SK-N-SH treated with all-trans-retinoic acid at 6 μM for 48 hours (cell line): ENCODE measurements at regions not wholly inside any gene's neighbourhood (a gene's known extent, or its start where the extent isn't known, plus 50 kb on each side); places are given as distances from the start of the nearest gene placed in this dataset.

Experiments
- ATAC-seq: fragments of 200-7000 bp; cut with Tn5 transposase; 3 replicates; pipeline ENCODE4 v1.9.1; 2020; ENCODE audit warnings: mild to moderate bottlenecking, moderate library complexity
- BACH2 ChIP-seq: fragments of 250-450 bp; sonication (Bioruptor Pico); IDR thresholded peaks from 2 replicates; pipeline ENCODE4 v1.9.0; 2021; ENCODE audit warnings: mild to moderate bottlenecking, borderline replicate concordance
- CSDC2 ChIP-seq: fragments of 250-450 bp; sonication (Bioruptor Pico); IDR thresholded peaks from 2 replicates; pipeline ENCODE4 v1.5.0; 2020; ENCODE audit warnings: mild to moderate bottlenecking, moderate library complexity
- ESRRG ChIP-seq: fragments of 250-450 bp; sonication (Bioruptor Pico); IDR thresholded peaks from 2 replicates; pipeline ENCODE4 v1.6.1; 2021; ENCODE audit warnings: mild to moderate bottlenecking
- GLIS3 ChIP-seq: fragments of 250-450 bp; sonication (Bioruptor Pico); IDR thresholded peaks from 2 replicates; pipeline ENCODE4 v1.5.0; 2020; ENCODE audit warnings: mild to moderate bottlenecking, moderate library complexity
- ISL1 ChIP-seq: fragments of 250-450 bp; sonication (Bioruptor Pico); IDR thresholded peaks from 2 replicates; pipeline ENCODE4 v2.1.2; 2022; ENCODE audit warnings: mild to moderate bottlenecking, moderate library complexity
- OSR1 ChIP-seq: fragments of 250-450 bp; sonication (Bioruptor Pico); IDR thresholded peaks from 2 replicates; pipeline ENCODE4 v1.8.0; 2022; ENCODE audit warnings: moderate library complexity, mild to moderate bottlenecking, inconsistent platforms
- PPARA ChIP-seq: fragments of 250-450 bp; sonication (Bioruptor Pico); IDR thresholded peaks from 2 replicates; pipeline ENCODE4 v1.5.0; 2020; ENCODE audit warnings: mild to moderate bottlenecking, borderline replicate concordance
- RARB ChIP-seq: fragments of 250-450 bp; sonication (Bioruptor Pico); IDR thresholded peaks from 2 replicates; pipeline ENCODE4 v1.8.0; 2021; ENCODE audit warnings: mild to moderate bottlenecking, moderate library complexity
- SNAI2 ChIP-seq: fragments of 250-450 bp; sonication (Bioruptor Pico); IDR thresholded peaks from 2 replicates; pipeline ENCODE4 v1.5.0; 2020; ENCODE audit warnings: mild to moderate bottlenecking, moderate library complexity
- TCF4 ChIP-seq: fragments of 250-450 bp; sonication (Bioruptor Pico); IDR thresholded peaks from 2 replicates; pipeline ENCODE4 v1.8.0; 2021; ENCODE audit warnings: mild to moderate bottlenecking, moderate library complexity, borderline replicate concordance
- TOX ChIP-seq: fragments of 250-450 bp; sonication (Bioruptor Pico); IDR thresholded peaks from 2 replicates; pipeline ENCODE4 v1.8.0; 2021; ENCODE audit warnings: mild to moderate bottlenecking, moderate library complexity, borderline replicate concordance
- ZC3H10 ChIP-seq: fragments of 250-450 bp; sonication (Bioruptor Pico); IDR thresholded peaks from 2 replicates; pipeline ENCODE4 v1.5.1; 2021; ENCODE audit warnings: mild to moderate bottlenecking, moderate library complexity
- ZFP3 ChIP-seq: fragments of 250-450 bp; sonication (Bioruptor Pico); IDR thresholded peaks from 2 replicates; pipeline ENCODE4 v1.5.0; 2020; ENCODE audit warnings: mild to moderate bottlenecking, moderate library complexity
- ZFP30 ChIP-seq: fragments of 450-650 bp; formaldehyde crosslinking; IDR thresholded peaks from 2 replicates; pipeline ENCODE4 v1.5.0; 2022; ENCODE audit warnings: mild to moderate bottlenecking, moderate library complexity
- ZNF565 ChIP-seq: fragments of 450-650 bp; formaldehyde crosslinking; conservative IDR thresholded peaks from 2 replicates; pipeline ENCODE4 v1.5.0; 2020; ENCODE audit warnings: low read depth, mild to moderate bottlenecking, moderate library complexity
- ZNF70 ChIP-seq: fragments of 450-650 bp; formaldehyde crosslinking; IDR thresholded peaks from 2 replicates; pipeline ENCODE4 v1.5.0; 2020; ENCODE audit warnings: mild to moderate bottlenecking, moderate library complexity
- ZNF8 ChIP-seq: fragments of 450-650 bp; formaldehyde crosslinking; IDR thresholded peaks from 2 replicates; pipeline ENCODE4 v1.5.0; 2020; ENCODE audit warnings: mild to moderate bottlenecking, moderate library complexity
- TF ChIP-seq, protein P1 (sequence below): fragments of 250-450 bp; sonication (Bioruptor Pico); IDR thresholded peaks from 2 replicates; pipeline ENCODE4 v1.5.1; 2021; ENCODE audit warnings: mild to moderate bottlenecking, moderate library complexity
- TF ChIP-seq, protein P2 (sequence below): fragments of 250-450 bp; sonication (Bioruptor Pico); IDR thresholded peaks from 2 replicates; pipeline ENCODE4 v1.5.0; 2020; ENCODE audit warnings: mild to moderate bottlenecking, moderate library complexity
- TF ChIP-seq, protein P3 (sequence below): fragments of 250-450 bp; sonication (Bioruptor Pico); IDR thresholded peaks from 2 replicates; pipeline ENCODE4 v1.8.0; 2021; ENCODE audit warnings: low read depth, mild to moderate bottlenecking, moderate library complexity, borderline replicate concordance
- TF ChIP-seq, protein P4 (sequence below): fragments of 250-450 bp; sonication (Bioruptor Pico); IDR thresholded peaks from 2 replicates; pipeline ENCODE4 v1.8.0; 2020; ENCODE audit warnings: mild to moderate bottlenecking, moderate library complexity, borderline replicate concordance
- TF ChIP-seq, protein P5 (sequence below): fragments of 250-450 bp; sonication (Bioruptor Pico); IDR thresholded peaks from 2 replicates; pipeline ENCODE4 v1.5.1; 2020; ENCODE audit warnings: low read depth, mild to moderate bottlenecking, moderate library complexity

DNA sequence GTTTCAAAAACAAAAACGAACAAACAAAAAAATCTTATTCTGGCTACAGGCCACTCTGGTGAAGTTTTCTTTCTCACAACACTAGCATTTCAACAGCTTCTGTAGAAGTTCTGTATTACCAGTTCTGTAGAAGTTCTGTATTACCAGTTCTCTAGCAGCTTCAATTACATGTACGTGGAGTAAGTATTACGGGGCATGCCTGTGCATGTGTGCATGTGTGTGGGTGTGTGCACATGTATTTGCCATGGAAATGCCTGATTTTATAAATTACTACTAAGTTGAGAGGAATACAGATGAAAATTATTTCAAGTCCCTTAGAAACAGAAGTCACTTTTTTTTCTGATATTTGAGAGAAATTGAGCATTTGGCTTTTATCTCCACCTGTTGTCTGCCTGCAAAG, 414.2 kb downstream of the FOXO1 start:
- TF ChIP-seq TCF4, result no peak
- no peak for TF ChIP-seq ZFP30 (CRISPR knock-in tag)
- TF ChIP-seq, protein P1, sequence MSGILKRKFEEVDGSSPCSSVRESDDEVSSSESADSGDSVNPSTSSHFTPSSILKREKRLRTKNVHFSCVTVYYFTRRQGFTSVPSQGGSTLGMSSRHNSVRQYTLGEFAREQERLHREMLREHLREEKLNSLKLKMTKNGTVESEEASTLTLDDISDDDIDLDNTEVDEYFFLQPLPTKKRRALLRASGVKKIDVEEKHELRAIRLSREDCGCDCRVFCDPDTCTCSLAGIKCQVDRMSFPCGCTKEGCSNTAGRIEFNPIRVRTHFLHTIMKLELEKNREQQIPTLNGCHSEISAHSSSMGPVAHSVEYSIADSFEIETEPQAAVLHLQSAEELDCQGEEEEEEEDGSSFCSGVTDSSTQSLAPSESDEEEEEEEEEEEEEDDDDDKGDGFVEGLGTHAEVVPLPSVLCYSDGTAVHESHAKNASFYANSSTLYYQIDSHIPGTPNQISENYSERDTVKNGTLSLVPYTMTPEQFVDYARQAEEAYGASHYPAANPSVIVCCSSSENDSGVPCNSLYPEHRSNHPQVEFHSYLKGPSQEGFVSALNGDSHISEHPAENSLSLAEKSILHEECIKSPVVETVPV, result no peak
- TF ChIP-seq TOX (CRISPR knock-in tag), result no peak
- TF ChIP-seq ZC3H10, result no peak
- TF ChIP-seq ZNF565 (CRISPR knock-in tag), result no peak
- no peak for TF ChIP-seq OSR1 (CRISPR knock-in tag)
- no peak for TF ChIP-seq GLIS3 (CRISPR knock-in tag)
- TF ChIP-seq ZNF8 (CRISPR knock-in tag), result no peak
- TF ChIP-seq, protein P2, sequence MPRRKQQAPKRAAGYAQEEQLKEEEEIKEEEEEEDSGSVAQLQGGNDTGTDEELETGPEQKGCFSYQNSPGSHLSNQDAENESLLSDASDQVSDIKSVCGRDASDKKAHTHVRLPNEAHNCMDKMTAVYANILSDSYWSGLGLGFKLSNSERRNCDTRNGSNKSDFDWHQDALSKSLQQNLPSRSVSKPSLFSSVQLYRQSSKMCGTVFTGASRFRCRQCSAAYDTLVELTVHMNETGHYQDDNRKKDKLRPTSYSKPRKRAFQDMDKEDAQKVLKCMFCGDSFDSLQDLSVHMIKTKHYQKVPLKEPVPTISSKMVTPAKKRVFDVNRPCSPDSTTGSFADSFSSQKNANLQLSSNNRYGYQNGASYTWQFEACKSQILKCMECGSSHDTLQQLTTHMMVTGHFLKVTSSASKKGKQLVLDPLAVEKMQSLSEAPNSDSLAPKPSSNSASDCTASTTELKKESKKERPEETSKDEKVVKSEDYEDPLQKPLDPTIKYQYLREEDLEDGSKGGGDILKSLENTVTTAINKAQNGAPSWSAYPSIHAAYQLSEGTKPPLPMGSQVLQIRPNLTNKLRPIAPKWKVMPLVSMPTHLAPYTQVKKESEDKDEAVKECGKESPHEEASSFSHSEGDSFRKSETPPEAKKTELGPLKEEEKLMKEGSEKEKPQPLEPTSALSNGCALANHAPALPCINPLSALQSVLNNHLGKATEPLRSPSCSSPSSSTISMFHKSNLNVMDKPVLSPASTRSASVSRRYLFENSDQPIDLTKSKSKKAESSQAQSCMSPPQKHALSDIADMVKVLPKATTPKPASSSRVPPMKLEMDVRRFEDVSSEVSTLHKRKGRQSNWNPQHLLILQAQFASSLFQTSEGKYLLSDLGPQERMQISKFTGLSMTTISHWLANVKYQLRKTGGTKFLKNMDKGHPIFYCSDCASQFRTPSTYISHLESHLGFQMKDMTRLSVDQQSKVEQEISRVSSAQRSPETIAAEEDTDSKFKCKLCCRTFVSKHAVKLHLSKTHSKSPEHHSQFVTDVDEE (CRISPR knock-in tag), result no peak
- TF ChIP-seq ZNF70, result no peak
- TF ChIP-seq BACH2 (CRISPR knock-in tag), result no peak
- no peak for ATAC-seq

DNA sequence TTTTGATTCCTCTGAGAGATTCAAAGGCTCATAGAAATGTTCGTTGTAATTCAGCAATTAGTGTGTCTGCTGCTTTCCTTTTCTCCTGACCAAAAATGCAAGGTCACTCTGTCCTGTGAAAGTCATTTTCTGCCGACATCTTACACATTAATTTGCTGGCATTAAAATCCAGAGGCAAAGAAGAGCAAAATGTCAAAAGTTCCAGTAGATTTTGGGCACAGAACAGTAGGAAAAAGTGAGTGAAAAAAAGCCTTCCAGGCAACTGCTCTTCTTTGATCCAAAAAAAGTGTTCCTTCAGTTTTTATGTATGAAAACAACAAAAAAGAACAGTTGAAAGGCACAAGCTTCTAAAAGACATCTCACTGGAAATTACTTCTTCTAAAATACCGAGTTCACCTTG, 413.8 kb downstream of the FOXO1 start:
- ATAC-seq, result no peak
- TF ChIP-seq ZFP3 (CRISPR knock-in tag) (no peak), ZNF565 (CRISPR knock-in tag) (no peak), PPARA (CRISPR knock-in tag) (no peak), ESRRG (CRISPR knock-in tag) (no peak), TOX (CRISPR knock-in tag) (no peak), RARB (CRISPR knock-in tag) (no peak), GLIS3 (CRISPR knock-in tag) (no peak), ZC3H10 (no peak), SNAI2 (no peak), ZNF70 (no peak), BACH2 (CRISPR knock-in tag) (no peak), CSDC2 (no peak), ISL1 (CRISPR knock-in tag) (no peak), TCF4 (no peak)
- TF ChIP-seq, protein P1, result no peak
- TF ChIP-seq, protein P3, sequence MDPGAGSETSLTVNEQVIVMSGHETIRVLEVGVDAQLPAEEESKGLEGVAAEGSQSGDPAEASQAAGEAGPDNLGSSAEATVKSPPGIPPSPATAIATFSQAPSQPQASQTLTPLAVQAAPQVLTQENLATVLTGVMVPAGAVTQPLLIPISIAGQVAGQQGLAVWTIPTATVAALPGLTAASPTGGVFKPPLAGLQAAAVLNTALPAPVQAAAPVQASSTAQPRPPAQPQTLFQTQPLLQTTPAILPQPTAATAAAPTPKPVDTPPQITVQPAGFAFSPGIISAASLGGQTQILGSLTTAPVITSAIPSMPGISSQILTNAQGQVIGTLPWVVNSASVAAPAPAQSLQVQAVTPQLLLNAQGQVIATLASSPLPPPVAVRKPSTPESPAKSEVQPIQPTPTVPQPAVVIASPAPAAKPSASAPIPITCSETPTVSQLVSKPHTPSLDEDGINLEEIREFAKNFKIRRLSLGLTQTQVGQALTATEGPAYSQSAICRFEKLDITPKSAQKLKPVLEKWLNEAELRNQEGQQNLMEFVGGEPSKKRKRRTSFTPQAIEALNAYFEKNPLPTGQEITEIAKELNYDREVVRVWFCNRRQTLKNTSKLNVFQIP (CRISPR knock-in tag), result no peak
- TF ChIP-seq, protein P4, sequence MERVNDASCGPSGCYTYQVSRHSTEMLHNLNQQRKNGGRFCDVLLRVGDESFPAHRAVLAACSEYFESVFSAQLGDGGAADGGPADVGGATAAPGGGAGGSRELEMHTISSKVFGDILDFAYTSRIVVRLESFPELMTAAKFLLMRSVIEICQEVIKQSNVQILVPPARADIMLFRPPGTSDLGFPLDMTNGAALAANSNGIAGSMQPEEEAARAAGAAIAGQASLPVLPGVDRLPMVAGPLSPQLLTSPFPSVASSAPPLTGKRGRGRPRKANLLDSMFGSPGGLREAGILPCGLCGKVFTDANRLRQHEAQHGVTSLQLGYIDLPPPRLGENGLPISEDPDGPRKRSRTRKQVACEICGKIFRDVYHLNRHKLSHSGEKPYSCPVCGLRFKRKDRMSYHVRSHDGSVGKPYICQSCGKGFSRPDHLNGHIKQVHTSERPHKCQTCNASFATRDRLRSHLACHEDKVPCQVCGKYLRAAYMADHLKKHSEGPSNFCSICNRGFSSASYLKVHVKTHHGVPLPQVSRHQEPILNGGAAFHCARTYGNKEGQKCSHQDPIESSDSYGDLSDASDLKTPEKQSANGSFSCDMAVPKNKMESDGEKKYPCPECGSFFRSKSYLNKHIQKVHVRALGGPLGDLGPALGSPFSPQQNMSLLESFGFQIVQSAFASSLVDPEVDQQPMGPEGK, result no peak
- TF ChIP-seq, protein P5, sequence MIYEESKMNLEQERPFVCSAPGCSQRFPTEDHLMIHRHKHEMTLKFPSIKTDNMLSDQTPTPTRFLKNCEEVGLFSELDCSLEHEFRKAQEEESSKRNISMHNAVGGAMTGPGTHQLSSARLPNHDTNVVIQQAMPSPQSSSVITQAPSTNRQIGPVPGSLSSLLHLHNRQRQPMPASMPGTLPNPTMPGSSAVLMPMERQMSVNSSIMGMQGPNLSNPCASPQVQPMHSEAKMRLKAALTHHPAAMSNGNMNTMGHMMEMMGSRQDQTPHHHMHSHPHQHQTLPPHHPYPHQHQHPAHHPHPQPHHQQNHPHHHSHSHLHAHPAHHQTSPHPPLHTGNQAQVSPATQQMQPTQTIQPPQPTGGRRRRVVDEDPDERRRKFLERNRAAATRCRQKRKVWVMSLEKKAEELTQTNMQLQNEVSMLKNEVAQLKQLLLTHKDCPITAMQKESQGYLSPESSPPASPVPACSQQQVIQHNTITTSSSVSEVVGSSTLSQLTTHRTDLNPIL (CRISPR knock-in tag), result no peak
- TF ChIP-seq, protein P2 (CRISPR knock-in tag), result no peak
